C4-2B (cell line): ENCODE measurements at regions not wholly inside any gene's neighbourhood (a gene's known extent, or its start where the extent isn't known, plus 50 kb on each side); places are given as distances from the start of the nearest gene placed in this dataset.

Experiments
- H3K27ac ChIP-seq: fragments of 450-650 bp; 2 replicates; pipeline ENCODE4 v1.5.1; 2017
- CTCF ChIP-seq: fragments of 450-650 bp; conservative IDR thresholded peaks from 2 replicates; pipeline ENCODE4 v1.5.1; 2017; ENCODE audit warnings: mild to moderate bottlenecking
- ZFX ChIP-seq: fragments of 450-650 bp; IDR thresholded peaks from 2 replicates; pipeline ENCODE4 v1.6.1; 2017

- TF ChIP-seq CTCF (no peak), ZFX (no peak)
- no peak overlapping the region for H3K27ac ChIP-seq
Observed at GRCh38 chr13:90792335-90792734, 555.2 kb upstream of the MIR17HG start.

- TF ChIP-seq ZFX (no peak), CTCF (no peak)
- H3K27ac ChIP-seq = no peak overlapping the region
Observed at GRCh38 chr13:90793261-90793820, 554.1 kb upstream of the MIR17HG start.

GRCh38 chr13:90796474-90796873 is 551.0 kb upstream of the MIR17HG start:
- TF ChIP-seq CTCF (no peak), ZFX (no peak)
- no peak overlapping the region for H3K27ac ChIP-seq

DNA sequence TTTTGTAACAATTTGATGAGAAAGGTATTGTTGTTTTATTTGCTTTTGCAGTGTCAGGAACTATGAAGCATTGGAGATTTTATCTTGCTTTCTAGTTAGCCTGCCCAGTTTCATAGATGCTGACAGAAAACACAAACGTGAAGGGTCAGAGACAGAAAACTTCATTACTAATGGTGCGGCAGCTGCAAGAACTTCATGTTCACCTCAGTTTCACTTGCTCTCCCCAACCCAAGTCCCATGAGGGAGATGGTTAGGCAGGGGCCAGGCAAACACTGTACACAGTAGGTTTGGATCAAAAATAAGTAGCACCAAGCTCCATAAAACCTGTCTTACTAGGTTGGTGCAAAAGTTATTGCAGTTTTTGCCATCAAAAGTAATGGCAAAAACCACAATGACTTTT is 550.2 kb upstream of the MIR17HG start:
- TF ChIP-seq CTCF = no peak
- TF ChIP-seq ZFX = no peak
- H3K27ac ChIP-seq = no peak overlapping the region

GRCh38 chr13:90798381-90798780 is 549.1 kb upstream of the MIR17HG start:
- TF ChIP-seq CTCF (no peak), ZFX (no peak)
- no peak overlapping the region for H3K27ac ChIP-seq

GRCh38 chr13:90800082-90800746 is 547.3 kb upstream of the MIR17HG start:
- H3K27ac ChIP-seq = no peak overlapping the region
- no peak for TF ChIP-seq ZFX
- no peak for TF ChIP-seq CTCF

DNA sequence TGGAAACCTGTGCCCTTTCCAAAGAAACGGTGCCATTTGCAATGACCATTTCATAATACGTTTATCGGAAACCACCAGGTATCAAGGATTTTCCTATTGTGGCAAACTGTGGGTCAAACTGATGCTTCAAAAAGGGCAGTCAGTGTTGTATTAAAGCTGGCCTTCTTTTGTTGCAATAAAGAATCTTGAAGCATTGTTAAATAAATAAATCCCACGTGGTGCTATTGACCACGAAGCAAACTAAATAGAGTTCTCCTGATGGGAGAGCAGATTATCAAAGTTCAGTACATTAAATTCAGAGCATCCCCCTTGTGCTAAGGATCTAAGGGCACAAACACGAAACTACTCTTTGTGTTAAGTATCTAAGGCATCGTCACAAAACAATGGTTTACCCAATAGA is 545.9 kb upstream of the MIR17HG start:
- H3K27ac ChIP-seq = no peak overlapping the region
- TF ChIP-seq CTCF = no peak
- TF ChIP-seq ZFX = no peak
